ENCODE measurements at regions not wholly inside any gene's neighbourhood (a gene's known extent, or its start where the extent isn't known, plus 50 kb on each side); places are given as distances from the start of the nearest gene placed in this dataset.

GRCh38 chrX:7515681-7516413 lies 327.1 kb upstream of the VCX start:
- Histone ChIP-seq H3K4me2 (ENCODE audit: low read depth, low read length, poor library complexity, severe bottlenecking) (no peak overlapping the region), H3K9me2 (replicated peaks; ENCODE audit: insufficient read depth, low read length) (no peaks in the 10 kb centered on the region), H2AFZ (ENCODE audit: low read depth, low read length, severe bottlenecking) (no peak overlapping the region), H3K27me3 (ENCODE audit: low read length) (no peaks in the 10 kb centered on the region), H3K79me2 (ENCODE audit: insufficient read depth, low read length) (no peaks in the 10 kb centered on the region), H3K9me3 (ENCODE audit: insufficient read depth, low read length) (no peaks in the 10 kb centered on the region), H3F3A (ENCODE audit: insufficient read depth) (no peaks in the 10 kb centered on the region), H3K27ac (ENCODE audit: low read depth, low read length) (no peak overlapping the region), H3K4me3 (ENCODE audit: insufficient read depth, low read length, poor library complexity, severe bottlenecking) (no peak overlapping the region), H4K20me1 (ENCODE audit: low read depth, low read length) (no peaks in the 10 kb centered on the region), H3K9ac (ENCODE audit: low read length) (no peak overlapping the region), H3K36me3 (ENCODE audit: low read length) (no peaks in the 10 kb centered on the region)
- TF ChIP-seq CTCF (IDR thresholded peaks at IDR 0.05; ENCODE audit: insufficient read depth, low read length, poor library complexity, severe bottlenecking) (no peak), EZH2phosphoT487 (conservative IDR thresholded peaks at IDR 0.05; ENCODE audit: low read length) (no peak)

DNA sequence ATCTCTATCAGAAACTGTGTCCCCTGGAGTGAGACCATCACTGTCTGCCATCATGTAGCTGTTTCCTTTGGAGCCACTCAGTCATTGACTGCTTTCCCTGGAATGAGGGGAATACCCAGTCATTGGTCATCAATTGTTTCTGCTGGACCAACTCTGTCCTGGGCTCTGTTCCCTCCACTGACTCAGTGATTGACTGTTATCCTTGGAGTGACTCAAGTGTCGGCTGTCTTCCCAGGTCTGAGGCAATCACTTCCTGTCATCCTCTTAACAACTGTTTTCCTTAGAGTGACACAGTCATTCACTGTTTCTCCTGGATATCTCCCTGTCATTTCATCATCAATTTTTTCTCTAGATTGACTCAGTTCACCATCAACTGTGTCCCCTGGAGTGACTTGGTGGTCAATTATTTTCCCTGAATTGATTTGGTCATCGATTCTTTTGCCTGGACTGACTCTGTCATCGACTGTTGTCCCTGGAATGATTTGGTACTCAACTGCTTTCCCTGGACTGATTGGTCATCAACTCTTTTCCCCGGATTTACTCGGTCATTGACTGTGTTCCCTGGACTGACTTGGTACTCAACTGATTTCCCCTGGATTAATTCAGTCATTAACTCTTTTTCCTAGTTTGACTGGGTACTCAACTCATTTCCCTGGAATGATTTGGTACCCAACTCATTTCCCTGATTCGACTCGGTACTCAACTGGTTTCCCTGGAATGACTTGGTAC lies 327.9 kb upstream of the VCX start:
- Histone ChIP-seq H3K36me3 (ENCODE audit: low read length) (no peaks in the 10 kb centered on the region), H3K79me2 (ENCODE audit: insufficient read depth, low read length) (no peaks in the 10 kb centered on the region), H3K27me3 (ENCODE audit: low read length) (no peaks in the 10 kb centered on the region), H3K9me2 (replicated peaks; ENCODE audit: insufficient read depth, low read length) (no peaks in the 10 kb centered on the region), H3K27ac (ENCODE audit: low read depth, low read length) (no peak overlapping the region), H3K9ac (ENCODE audit: low read length) (no peak overlapping the region), H2AFZ (ENCODE audit: low read depth, low read length, severe bottlenecking) (no peak overlapping the region), H3K9me3 (ENCODE audit: insufficient read depth, low read length) (no peaks in the 10 kb centered on the region), H3K4me2 (ENCODE audit: low read depth, low read length, poor library complexity, severe bottlenecking) (no peak overlapping the region), H4K20me1 (ENCODE audit: low read depth, low read length) (no peaks in the 10 kb centered on the region), H3F3A (ENCODE audit: insufficient read depth) (no peaks in the 10 kb centered on the region), H3K4me3 (ENCODE audit: insufficient read depth, low read length, poor library complexity, severe bottlenecking) (no peak overlapping the region)
- TF ChIP-seq CTCF (IDR thresholded peaks at IDR 0.05; ENCODE audit: insufficient read depth, low read length, poor library complexity, severe bottlenecking), result no peak

- Histone ChIP-seq H4K20me1 (ENCODE audit: low read depth, low read length) (no peaks in the 10 kb centered on the region), H3K27ac (ENCODE audit: low read depth, low read length) (no peak overlapping the region), H2AFZ (ENCODE audit: low read depth, low read length, severe bottlenecking) (no peak overlapping the region), H3K4me3 (ENCODE audit: insufficient read depth, low read length, poor library complexity, severe bottlenecking) (no peak overlapping the region), H3K9ac (ENCODE audit: low read length) (no peak overlapping the region), H3F3A (ENCODE audit: insufficient read depth) (no peaks in the 10 kb centered on the region), H3K9me2 (replicated peaks; ENCODE audit: insufficient read depth, low read length) (no peaks in the 10 kb centered on the region), H3K36me3 (ENCODE audit: low read length) (no peaks in the 10 kb centered on the region), H3K27me3 (ENCODE audit: low read length) (no peaks in the 10 kb centered on the region), H3K79me2 (ENCODE audit: insufficient read depth, low read length) (no peaks in the 10 kb centered on the region), H3K4me2 (ENCODE audit: low read depth, low read length, poor library complexity, severe bottlenecking) (no peak overlapping the region), H3K9me3 (ENCODE audit: insufficient read depth, low read length) (no peaks in the 10 kb centered on the region)
- TF ChIP-seq EZH2phosphoT487 (conservative IDR thresholded peaks at IDR 0.05; ENCODE audit: low read length), result no peak
- no peak for TF ChIP-seq CTCF (IDR thresholded peaks at IDR 0.05; ENCODE audit: insufficient read depth, low read length, poor library complexity, severe bottlenecking)
These were observed 330.1 kb upstream of the VCX start for GRCh38 chrX:7512845-7513244.

Measured in SU-DHL-6 (cell line).